Right atrium auricular region (tissue), 2 donors: ENCODE measurements at regions not wholly inside any gene's neighbourhood (a gene's known extent, or its start where the extent isn't known, plus 50 kb on each side); places are given as distances from the start of the nearest gene placed in this dataset.
"Not testable (repeated sequence)": the region's sequence is repeated elsewhere in the genome, so short reads cannot be mapped to it uniquely, and the experiment has no call there.

Experiments
- DNase-seq: peaks from one replicate; pipeline ENCODE4 v3.0.0-alpha.2; 2019; ENCODE audit warnings: low spot score
- H3K27ac ChIP-seq, 2 donors: fragments of 200-600 bp; sonication (generic); 1 replicate in 1 of 2; 2 replicates in 1 of 2; pipeline ENCODE4 v1.5.1; 2016 to 2019
- H3K27me3 ChIP-seq, 2 donors: fragments of 200-600 bp; sonication (generic); one replicate each; pipeline versions ENCODE4 v1.5.1 to v1.6.0; 2017 to 2019
- H3K36me3 ChIP-seq: fragments of 200-600 bp; sonication (generic); one replicate; pipeline ENCODE4 v1.5.1; 2016
- H3K4me1 ChIP-seq, 2 donors: fragments of 200-600 bp; sonication (generic); one replicate each; pipeline versions ENCODE4 v1.5.1 to v1.6.0; 2017 to 2019
- H3K4me3 ChIP-seq, 2 donors: fragments of 200-600 bp; sonication (generic); 1 replicate in 1 of 2; 2 replicates in 1 of 2; pipeline ENCODE4 v1.5.1; 2017 to 2019; ENCODE audit warnings: mild to moderate bottlenecking in 1 of 2, moderate library complexity in 1 of 2
- H3K9me3 ChIP-seq, 2 donors: fragments of 200-600 bp; sonication (generic); one replicate each; pipeline ENCODE4 v1.5.1; 2019
- CTCF ChIP-seq, 2 donors: fragments of 200-600 bp; sonication (generic); IDR thresholded peaks; one replicate each; pipeline ENCODE4 v1.5.1; 2019; ENCODE audit warnings: antibody characterized with exemption in 2 of 2

GRCh38 chr6:25138233-25138933 is 140.8 kb upstream of the CARMIL1 start:
- Histone ChIP-seq H3K4me1 (peaks cover 0 to 6% of the 10 kb centered on the region in 2 donors), H3K27ac (peak overlapping the region; percentile 88 to 89), H3K27me3 (no peaks in the 10 kb centered on the region), H3K4me3 (peak overlapping the region; percentile 47 to 48), H3K9me3 (no peaks in the 10 kb centered on the region), H3K36me3 (no peaks in the 10 kb centered on the region)
- TF ChIP-seq CTCF (IDR thresholded peaks at IDR 0.05): no peak
- peak; percentile 75 for DNase-seq

GRCh38 chr6:25138934-25139415 is 140.2 kb upstream of the CARMIL1 start:
- H3K27ac ChIP-seq: peak overlapping the region; percentile 88 to 89
- H3K36me3 ChIP-seq: no peaks in the 10 kb centered on the region
- H3K9me3 ChIP-seq: no peaks in the 10 kb centered on the region
- no peak for DNase-seq
- peaks cover 0 to 6% of the 10 kb centered on the region in 2 donors for H3K4me1 ChIP-seq
- TF ChIP-seq CTCF (IDR thresholded peaks at IDR 0.05): no peak
- peak overlapping the region; percentile 47 to 48 for H3K4me3 ChIP-seq
- H3K27me3 ChIP-seq: no peaks in the 10 kb centered on the region

GRCh38 chr6:25139608-25140007 is 139.6 kb upstream of the CARMIL1 start:
- not testable (repeated sequence) for H3K27me3 ChIP-seq, H3K4me1 ChIP-seq, H3K4me3 ChIP-seq, H3K9me3 ChIP-seq, H3K36me3 ChIP-seq, DNase-seq
- H3K27ac ChIP-seq: peak overlapping the region; percentile 88 to 89

GRCh38 chr6:25142506-25142905 is 136.7 kb upstream of the CARMIL1 start:
- H3K9me3 ChIP-seq: no peaks in the 10 kb centered on the region
- no peak overlapping the region for H3K4me3 ChIP-seq
- H3K27me3 ChIP-seq: no peaks in the 10 kb centered on the region
- H3K4me1 ChIP-seq: no peaks in the 10 kb centered on the region
- no peak overlapping the region for H3K27ac ChIP-seq
- no peaks in the 10 kb centered on the region for H3K36me3 ChIP-seq
- no peak for TF ChIP-seq CTCF (IDR thresholded peaks at IDR 0.05)
- DNase-seq: no peak

- DNase-seq: no peak
- Histone ChIP-seq H3K27me3 (no peaks in the 10 kb centered on the region), H3K4me3 (no peak overlapping the region), H3K27ac (no peak overlapping the region), H3K9me3 (peaks cover 0 to 7% of the 10 kb centered on the region in 2 donors), H3K4me1 (no peaks in the 10 kb centered on the region), H3K36me3 (no peaks in the 10 kb centered on the region)
- TF ChIP-seq CTCF (IDR thresholded peaks at IDR 0.05): no peak
Observed at GRCh38 chr6:25144919-25145318, 134.3 kb upstream of the CARMIL1 start.

- no peak for TF ChIP-seq CTCF (IDR thresholded peaks at IDR 0.05)
Observed at GRCh38 chr6:25147223-25147622, 132.0 kb upstream of the CARMIL1 start.

More at GRCh38 chr6:25147223-25147622, 132.0 kb upstream of the CARMIL1 start:
- peaks cover 0 to 7% of the 10 kb centered on the region in 2 donors for H3K9me3 ChIP-seq
- H3K36me3 ChIP-seq: no peaks in the 10 kb centered on the region
- H3K4me1 ChIP-seq: no peaks in the 10 kb centered on the region
- DNase-seq: no peak
- H3K27me3 ChIP-seq: no peaks in the 10 kb centered on the region
- H3K27ac ChIP-seq: no peak overlapping the region
- H3K4me3 ChIP-seq: no peak overlapping the region
